HG03060 (cell line): ENCODE measurements at regions not wholly inside any gene's neighbourhood (a gene's known extent, or its start where the extent isn't known, plus 50 kb on each side); places are given as distances from the start of the nearest gene placed in this dataset.

Experiments
- ATAC-seq: cut with Tn5 transposase; IDR thresholded peaks from one replicate; pipeline ENCODE4 v1.9.1; 2021; ENCODE audit warnings: low read depth, moderate number of reproducible peaks; ENCODE audit not compliant: unreplicated experiment

- ATAC-seq: no peak
Measured at GRCh38 chr11:26021017-26021416, 310.9 kb upstream of the ANO3 start.

GRCh38 chr11:26023057-26023456 lies 308.9 kb upstream of the ANO3 start:
- ATAC-seq: no peak

DNA sequence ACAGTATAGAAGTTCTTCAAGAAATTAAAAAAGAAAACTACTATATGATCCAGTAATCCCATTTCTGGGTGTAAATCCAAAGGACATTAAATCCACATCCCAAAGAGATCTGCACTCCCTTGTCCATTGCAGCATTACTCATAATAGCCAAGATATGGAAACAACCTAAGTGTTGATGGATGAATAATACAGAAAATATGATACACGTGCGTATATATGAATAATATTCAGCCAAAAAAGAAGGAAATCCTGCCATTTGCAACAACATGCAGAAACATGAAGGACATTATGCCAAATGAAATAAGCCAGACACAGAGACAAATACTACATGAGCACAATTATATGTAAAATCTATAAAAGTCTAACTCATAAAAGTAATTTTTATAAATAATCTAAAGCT lies 306.3 kb upstream of the ANO3 start:
- ATAC-seq: no peak

DNA sequence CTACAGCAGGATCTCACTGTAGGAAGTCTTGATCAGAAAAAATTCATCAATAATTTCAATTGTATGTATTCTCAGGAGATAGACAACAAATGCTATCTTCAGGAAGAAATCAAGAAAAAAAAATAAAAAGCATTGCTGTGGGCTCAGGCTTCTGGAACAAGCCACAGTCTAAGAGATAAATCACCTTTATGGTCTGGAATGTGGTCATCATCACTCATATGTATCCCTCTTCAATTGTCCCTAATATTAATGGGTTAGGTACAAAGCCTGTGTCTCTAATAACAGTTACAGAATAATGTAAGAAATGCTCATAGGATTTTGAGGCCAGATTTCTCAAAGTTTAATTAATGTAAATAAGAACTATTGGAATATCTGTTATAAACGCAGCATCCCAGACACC lies 305.9 kb upstream of the ANO3 start:
- no peak for ATAC-seq

- no peak for ATAC-seq
Measured at GRCh38 chr11:26027887-26028286, 304.0 kb upstream of the ANO3 start.

GRCh38 chr11:26028393-26028911 lies 303.5 kb upstream of the ANO3 start:
- ATAC-seq: no peak

- no peak for ATAC-seq
Measured at GRCh38 chr11:26030399-26030798, 301.5 kb upstream of the ANO3 start.

DNA sequence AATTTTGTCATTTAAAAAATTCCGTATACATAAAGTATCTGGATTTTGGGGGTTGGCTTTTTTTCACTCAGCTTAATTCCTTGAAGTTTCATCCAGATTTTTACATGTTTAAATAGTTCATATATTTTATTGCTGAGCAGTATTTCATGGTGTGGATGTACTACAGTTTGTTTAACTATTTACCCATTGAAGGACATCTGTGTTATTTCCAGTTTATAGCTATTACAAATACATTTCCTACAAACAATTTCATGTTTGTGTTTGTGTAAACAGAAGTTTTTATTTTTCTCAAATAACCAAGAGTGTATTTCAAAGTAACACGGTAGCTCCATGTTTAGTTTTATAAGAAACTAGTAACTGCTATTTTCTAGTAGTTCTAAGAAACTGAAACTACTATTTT lies 299.7 kb upstream of the ANO3 start:
- no peak for ATAC-seq

- no peak for ATAC-seq
Measured at GRCh38 chr11:26035696-26036095, 296.2 kb upstream of the ANO3 start.

DNA sequence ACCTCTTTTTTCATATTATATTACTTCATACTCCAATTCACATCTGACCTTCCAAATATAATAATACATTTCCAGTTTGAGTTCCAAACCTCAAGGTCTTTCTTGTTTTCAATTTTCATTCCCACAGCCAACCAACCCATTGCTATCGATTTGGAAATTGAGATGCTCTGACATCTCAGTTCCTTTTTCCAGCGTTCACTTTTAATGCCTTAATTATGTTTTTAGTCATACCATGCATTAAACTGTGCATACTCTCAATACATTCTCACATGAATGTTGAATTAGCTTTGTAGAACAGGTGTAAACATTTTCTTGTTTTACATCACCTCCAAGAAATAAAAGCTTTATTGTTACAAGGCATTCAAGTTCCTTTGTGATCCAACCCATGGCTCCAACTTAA lies 294.2 kb upstream of the ANO3 start:
- peak; percentile 41 for ATAC-seq

GRCh38 chr11:26040339-26040738 lies 291.6 kb upstream of the ANO3 start:
- no peak for ATAC-seq

GRCh38 chr11:26042113-26042512 lies 289.8 kb upstream of the ANO3 start:
- no peak for ATAC-seq

DNA sequence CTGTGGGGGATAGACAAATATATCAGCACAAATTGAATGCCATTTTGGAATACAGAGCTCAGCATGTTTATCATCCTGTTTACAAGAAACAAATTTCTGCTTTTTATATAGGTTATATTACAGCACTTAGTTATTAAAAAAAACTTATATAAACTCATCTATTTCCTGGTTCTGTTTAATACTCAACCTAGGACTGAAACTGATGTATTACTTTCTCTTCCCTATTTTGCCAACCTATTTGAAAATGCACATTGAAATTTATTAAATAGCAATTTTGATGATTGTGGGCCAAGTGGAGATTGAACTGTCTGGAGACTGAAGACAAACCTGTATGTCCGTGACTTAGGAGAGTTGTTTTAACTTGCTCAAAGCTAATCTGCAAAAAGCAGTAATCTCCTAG lies 288.3 kb upstream of the ANO3 start:
- peak; percentile 89 for ATAC-seq

GRCh38 chr11:26044389-26044788 lies 287.5 kb upstream of the ANO3 start:
- ATAC-seq: no peak

DNA sequence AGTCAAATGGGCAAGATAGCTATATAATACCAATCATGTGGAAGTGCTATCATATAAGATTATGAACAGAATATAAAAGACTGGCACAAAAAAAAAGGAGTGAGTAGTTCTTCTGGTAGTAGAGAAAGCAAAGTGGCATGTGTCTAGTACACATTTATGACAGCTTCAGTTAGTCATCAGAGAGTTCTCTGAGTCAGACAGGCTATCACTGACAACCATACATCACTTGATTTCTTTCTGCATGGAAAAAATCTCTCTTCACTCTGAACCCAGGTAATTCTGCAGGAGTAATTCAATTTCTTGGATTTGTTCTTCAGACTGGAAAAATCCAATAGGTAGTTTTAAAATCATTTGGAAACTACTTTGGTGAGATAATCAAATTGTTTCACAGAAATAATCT lies 286.8 kb upstream of the ANO3 start:
- no peak for ATAC-seq

DNA sequence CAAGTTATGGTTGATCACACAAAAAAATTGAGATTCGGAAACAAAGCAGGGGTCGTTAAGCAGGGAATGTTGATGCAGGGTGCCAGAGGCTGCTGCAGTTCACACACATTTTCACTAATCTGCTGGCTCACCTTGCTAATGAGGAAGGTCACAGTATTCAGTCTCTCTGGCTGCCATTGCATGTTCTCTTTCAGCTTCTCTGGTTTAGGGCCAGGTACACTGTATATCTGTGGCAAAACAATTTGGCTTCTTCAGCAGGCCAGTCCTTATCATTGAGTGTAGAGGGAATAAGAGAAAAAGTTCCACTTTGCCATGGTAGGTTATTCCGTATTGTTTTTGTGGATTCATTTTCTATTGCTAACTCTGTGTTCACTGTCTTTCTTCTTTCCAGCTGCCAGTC lies 283.7 kb upstream of the ANO3 start:
- no peak for ATAC-seq

- ATAC-seq: no peak
Measured at GRCh38 chr11:26053966-26054365, 278.0 kb upstream of the ANO3 start.

DNA sequence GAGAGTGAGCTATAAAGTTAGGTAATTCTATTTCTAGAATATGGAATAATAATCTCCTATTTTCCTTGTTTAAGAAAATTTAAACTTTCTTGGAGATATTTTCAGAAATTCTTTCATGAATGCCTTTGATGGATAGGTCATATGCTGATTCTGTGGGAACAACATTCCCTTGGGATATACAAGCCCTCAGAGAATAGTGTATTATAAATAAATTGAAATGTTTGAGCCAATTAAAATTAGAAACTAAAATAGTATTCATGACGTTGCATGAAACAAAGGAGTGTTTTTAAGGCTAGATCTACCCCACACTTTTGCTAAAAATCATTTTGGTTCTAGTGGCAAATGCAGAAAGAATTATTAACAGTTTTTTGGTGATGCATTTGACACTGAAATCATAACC lies 269.3 kb upstream of the ANO3 start:
- ATAC-seq: no peak

- no peak for ATAC-seq
Measured at GRCh38 chr11:26063915-26064314, 268.0 kb upstream of the ANO3 start.

GRCh38 chr11:26065944-26066343 lies 266.0 kb upstream of the ANO3 start:
- no peak for ATAC-seq

DNA sequence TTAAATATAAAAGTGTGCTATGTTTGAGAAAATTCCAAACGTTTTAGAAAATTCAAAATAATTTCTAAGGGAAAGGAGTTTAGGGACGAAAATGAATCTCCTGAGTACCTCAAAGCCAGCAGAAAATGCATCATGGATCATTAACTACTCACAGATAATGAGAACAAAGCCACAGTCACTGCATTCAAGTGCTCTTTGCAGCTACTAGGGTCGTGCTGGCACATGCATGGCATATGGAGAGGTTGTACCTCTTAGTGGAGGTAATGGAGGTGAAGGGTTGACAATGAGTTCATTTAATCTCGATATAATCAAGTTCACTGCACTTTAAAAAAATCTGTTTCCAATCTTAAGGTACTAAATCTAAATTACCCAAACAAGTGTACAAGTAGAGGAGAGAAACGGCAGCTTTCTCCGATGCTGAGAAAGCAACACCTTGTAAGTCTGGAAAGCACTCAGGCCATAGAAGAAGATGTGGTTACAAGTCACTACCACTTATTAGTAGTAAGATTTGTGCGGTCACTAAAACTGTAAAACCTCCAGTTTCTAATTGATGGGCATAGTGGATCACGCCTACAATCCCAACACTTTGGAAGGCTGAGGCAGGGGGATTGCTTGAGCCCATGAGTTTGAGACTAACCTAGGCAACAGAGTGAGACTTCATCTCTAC lies 261.1 kb upstream of the ANO3 start:
- no peak for ATAC-seq

DNA sequence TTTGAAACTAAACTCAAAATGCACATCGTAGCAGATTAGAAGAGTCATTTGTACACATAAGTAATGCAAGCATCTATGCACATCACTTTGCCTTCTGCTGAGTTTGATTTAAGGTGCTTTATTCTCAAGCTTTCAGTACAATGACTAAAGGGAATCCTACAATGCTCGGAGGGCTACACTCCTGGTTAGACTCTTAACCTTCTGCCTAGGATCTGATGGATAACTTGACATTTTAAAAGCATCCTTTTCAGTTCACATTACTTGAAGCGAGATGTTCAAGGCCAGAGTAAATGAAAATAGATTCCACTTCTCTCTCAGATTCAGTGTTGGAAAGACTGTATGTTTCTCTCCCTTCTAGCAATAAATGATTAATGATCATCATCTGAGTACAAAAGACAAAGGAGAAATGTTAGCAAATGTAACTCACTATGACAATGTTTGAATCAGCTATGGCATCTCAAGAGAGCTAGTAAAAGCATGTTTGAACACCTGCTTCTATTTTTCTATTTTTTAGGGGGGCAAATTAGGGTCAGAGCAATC lies 259.2 kb upstream of the ANO3 start:
- no peak for ATAC-seq

DNA sequence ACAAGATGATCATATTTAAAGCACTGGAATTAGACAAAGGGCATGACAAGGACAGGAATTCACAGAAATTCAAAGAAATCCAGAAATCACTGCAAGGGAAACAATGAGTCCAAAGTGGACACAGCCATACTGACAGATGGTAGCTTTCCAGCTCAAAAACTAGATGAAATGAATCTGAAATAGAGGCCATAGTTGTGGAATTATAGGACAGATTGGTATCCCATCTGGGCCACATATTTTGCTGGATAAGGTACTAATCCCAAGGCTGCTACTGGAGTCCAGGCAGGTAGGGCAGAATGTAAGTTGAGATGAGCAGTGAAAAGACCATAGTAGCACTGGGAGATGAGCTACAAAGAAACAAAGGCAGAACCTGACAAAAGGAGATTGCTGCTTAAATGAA lies 258.3 kb upstream of the ANO3 start:
- no peak for ATAC-seq
